ENCODE measurements at regions not wholly inside any gene's neighbourhood (a gene's known extent, or its start where the extent isn't known, plus 50 kb on each side); places are given as distances from the start of the nearest gene placed in this dataset.

DNA sequence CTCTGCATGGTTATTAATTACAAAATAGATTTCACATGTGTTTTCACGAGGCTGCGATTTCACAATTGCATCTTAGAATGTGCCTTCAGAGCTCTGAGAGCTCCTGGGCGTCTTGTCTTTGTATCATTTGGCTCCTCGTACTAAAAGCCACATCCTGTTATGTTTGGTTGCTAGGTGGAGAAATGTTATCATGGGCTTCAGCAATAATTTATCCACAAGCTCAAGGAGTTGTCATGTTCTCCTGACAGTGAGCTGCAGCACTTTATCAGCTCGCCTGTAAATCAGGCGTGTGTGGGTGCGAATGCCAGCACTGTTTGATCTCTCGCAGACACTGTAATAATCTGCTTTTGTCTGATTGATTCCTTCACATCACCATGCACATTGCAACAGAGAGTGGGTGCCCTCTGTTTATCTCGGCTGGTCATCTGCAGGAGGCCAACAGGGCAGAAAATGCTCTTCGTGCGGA is 218.6 kb upstream of the ZFP64 start:
- peak in 1 of 2 donors; percentile 28 for DNase-seq (ENCODE audit: low read depth in 2 of 2, low spot score in 1 of 2)

DNA sequence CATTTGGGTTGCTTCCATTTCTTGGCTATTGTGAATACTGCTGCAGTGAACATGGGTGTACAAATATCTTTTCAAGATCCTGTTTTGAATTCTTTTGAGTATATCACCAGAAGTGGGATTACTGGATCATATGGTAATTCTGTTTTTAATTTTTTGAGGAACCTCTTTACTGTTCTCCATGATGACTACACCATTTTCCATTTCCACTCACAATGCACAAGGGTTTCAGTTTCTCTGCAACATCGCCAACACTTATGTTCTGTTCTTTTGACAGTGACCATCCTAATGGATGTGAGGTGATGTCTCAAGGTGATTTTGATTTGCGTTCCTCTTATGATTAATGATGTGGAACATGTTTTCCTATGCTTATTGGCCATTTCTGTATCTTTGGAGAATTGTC is 214.4 kb upstream of the ZFP64 start:
- DNase-seq (ENCODE audit: low read depth in 2 of 2, low spot score in 1 of 2), result no peak

DNA sequence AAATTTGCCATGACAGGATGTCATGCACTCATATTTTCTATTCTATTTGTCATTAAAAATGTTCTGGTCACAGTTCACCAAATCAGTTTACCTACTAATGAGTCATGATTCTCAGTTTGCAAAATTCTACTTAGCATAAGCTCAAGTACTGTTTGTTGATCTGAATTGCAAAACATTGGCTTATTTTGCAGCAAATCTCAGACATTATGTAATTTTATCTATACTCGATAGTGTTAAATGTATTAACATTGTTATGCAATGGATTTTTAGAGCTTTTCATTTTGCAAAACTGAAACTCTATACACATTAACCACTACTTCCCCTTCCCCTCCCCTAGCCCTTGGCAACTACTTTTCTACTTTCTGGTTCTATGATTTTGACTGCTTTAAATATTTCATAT is 213.8 kb upstream of the ZFP64 start:
- DNase-seq (ENCODE audit: low read depth in 2 of 2, low spot score in 1 of 2), result no peak

DNA sequence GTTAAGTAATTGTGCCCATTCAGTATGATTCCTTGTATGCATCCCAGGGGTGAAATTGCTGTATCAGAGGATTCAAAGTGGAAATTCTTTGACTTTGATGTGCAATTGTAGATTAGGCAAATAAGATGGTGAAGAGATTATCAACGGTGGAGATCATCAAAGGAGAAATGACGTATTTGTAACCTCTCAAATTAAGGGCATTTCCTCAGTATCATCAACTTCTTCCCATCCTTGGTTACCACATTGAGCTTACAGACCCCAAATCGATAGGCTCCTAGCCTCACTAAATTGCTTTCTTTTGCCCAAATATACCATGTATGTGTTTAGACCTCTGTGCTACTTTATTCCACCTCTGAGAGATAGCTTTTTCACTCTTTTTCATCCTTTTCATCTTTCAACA is 213.1 kb upstream of the ZFP64 start:
- DNase-seq (ENCODE audit: low read depth in 2 of 2, low spot score in 1 of 2), result no peak

DNA sequence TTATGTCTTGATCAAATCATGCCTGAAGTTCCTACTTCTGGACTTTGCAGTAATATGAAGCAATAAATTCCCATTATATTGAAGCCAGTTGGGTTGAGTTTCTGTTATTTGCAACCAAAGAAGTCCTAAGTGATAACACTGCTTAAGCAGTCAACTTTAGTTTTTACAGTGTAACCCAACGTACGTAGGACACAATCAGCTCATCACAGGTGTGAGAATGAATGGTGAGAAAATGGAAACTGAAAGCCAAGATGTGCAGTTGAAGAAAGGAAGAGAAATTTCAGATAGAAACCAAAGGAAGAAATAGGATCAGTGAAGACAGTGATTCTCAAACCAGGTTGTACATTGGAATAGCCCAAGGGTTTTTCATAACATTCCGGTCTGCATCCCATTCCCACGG is 211.4 kb upstream of the ZFP64 start:
- DNase-seq (ENCODE audit: low read depth in 2 of 2, low spot score in 1 of 2), result no peak

DNA sequence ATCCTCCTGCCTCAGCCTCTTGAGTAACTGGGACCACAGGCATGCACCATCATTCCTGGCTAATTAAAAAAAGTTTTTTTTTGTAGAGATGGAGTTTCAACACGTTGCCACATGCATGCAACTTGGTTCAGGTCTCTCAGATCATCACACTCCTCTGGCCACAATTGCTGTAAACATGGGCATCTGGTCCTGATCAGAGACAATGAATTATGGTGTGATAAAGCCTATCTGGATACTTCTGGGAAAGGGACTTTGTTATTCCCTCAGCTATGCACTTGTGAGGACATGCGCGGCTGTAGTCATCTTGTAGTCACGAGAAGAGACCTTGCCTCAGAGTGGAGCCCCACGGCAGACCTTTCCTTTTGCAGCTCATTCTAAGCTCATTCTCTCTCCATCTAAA is 210.9 kb upstream of the ZFP64 start:
- no peak for DNase-seq (ENCODE audit: low read depth in 2 of 2, low spot score in 1 of 2)

DNA sequence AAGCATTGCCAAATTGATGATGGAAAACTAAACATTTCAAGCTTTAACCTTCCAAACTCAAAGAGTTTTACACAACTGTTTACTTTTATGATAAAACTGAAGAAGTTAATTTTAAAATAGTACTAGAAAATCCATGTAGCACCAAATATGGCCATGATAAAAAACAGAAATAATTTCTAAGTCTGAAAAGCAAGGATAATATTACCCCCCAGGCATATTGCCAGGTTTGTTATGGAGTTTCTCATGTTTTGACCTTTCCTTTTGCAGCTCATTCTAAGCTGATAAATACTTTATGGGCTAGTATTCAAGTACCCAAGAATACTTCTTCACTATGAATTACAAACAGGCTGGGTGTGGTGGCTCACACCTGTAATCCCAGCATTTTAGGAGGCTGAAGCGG is 209.9 kb upstream of the ZFP64 start:
- no peak for DNase-seq (ENCODE audit: low read depth in 2 of 2, low spot score in 1 of 2)

DNA sequence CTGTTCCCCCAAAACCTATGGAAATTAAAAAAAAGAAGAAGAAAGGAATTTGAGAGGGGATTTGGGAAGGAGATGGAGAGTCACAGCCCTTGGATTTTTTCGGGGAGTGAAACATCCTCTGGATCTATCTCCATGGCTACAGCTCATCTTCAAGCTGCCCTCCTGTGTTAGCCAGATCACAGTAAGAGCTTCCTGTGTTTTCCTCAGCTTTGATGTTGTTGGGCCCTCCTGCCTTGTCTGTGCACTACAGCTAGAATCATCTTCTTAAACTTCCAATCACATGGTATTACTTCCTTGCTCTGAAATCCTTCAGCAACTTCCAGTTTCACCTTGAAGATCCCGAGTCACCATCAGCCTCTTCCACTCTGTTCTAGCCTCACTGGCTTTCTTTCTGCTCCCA is 207.8 kb upstream of the ZFP64 start:
- no peak for DNase-seq (ENCODE audit: low read depth in 2 of 2, low spot score in 1 of 2)

DNA sequence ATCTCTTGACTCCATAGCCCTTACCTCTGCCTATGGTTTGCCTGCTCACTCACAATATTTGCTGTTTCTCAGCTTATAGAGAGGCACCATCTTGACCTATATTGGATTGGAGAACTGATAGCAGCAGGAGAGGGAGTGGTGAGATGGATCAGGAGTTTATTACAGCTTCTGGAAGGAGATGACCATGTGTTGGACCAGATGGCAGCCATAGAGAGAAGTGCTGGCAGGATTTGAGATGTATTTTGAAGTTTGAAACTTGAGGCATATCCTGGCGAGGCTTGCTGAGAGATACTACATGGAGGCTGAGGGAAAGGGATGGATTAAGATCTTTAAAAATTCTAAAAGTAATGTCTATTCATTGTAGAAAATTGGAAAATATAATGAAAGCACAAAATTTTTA is 198.0 kb upstream of the ZFP64 start:
- DNase-seq (ENCODE audit: low read depth in 2 of 2, low spot score in 1 of 2), result no peak

DNA sequence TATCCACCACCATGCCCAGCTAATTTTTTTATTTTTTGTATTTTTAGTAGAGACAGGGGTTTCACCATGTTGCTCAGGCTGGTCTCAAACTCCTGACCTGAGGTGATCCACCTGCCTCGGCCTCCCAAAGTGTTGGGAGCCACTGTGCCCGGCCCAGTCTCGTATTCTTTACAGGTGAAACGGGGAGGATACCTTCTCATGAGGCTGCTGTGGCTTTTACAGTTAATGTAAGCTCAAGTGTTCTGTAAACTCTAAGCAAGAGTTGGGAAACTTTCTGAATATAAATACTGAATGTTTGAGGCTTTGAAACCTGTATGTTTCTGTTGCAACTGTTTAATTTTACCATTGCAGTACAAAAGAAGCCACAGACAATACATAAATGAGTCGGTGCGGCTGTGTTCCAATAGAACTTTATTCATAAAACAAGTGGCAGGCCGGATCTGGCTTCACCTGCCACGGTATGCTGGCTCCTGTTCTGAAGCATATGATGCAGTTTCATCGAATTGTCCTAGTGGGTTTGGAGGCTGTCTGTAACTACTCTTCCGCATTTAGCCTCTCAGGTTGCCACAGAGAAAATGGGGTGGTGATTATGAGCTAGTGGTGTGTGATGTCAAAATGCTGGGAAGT is 192.5 kb upstream of the ZFP64 start:
- no peak for DNase-seq (ENCODE audit: low read depth in 2 of 2, low spot score in 1 of 2)

DNA sequence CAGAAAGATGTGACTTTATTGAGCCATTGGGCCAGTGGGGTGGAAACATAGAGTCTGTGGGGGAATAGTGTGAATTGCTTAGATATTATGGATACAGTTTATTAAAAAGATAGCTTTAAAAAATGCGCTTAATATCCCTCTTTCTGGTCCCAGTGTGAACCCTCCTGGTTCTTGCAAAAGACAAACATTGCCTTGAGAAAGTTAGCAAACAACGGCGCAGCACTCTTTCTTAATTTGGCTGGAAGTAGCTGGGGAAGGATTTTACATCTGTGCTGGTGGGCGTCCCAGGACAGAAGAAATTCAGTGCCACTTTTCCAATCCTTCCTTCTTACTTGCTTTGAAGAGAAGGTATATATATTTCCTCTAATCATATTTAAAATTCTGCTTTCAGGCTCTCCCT is 191.4 kb upstream of the ZFP64 start:
- no peak for DNase-seq (ENCODE audit: low read depth in 2 of 2, low spot score in 1 of 2)

DNA sequence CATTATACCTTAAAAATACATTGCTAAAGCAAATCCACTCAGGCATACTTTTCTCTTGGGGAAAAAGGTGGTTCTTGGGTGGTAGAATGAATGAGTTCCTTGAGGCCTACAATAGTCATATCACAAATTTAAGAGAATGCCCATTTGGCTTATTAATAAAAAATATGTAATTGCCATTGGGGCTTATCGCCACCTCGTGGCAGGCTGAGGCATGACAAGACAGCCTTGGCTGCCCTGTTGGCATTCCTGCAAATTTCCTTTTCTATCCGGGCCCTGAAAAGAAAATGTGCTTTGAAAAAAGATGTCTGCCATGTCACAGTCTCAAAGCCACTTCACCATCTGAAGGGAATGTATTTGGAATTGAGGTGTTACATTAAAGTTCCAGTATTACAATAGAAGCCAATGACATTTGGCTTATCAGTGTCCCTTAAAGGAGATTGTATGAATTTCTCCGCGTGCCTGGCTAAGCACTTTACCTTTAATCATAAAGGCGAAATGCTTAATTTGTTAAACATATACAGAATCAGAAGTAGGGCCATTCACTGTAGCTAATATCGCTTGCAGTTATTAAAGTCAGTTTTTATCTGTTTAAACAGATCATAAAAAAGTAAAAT is 188.3 kb upstream of the ZFP64 start:
- peak in 1 of 2 donors; percentile 6 for DNase-seq (ENCODE audit: low read depth in 2 of 2, low spot score in 1 of 2)

DNA sequence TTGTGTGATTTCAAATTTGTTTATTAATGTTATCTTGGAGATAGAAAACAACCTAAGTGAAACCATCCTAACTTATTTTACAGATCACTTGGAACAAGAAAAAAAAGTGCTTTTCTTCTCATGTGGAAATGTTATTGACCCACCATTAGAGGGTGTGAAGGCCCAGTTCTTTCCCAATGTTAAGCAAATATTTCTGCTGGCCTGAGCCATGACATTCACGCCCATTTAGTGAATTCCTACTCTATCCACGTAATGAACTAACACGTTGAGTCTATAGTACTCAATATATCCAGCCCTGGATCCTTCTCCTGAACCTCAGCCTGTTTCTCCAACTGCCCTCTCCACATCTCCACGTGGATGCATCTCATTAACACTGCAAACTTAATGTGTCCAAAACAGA is 180.6 kb upstream of the ZFP64 start:
- no peak for DNase-seq (ENCODE audit: low read depth in 2 of 2, low spot score in 1 of 2)

DNA sequence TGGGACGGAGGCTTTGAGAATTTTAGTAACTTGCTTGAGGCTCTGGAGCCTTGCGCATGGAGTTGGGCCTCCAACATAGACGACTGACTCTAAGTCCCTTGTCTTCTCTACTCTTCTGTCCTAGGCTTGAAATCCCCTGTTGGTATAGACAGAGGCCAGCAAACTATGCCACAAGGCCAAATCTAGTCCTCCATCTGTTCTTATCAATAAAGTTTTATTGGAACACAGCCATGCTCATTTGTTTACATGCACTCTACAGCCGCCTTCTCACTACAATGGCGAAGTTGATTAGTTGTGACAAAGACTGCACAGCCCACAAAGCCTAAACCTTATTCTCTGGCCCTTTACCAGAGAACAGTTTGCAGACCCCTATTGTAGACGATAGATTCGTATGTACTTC is 174.1 kb upstream of the ZFP64 start:
- no peak for DNase-seq (ENCODE audit: low read depth in 2 of 2, low spot score in 1 of 2)

DNA sequence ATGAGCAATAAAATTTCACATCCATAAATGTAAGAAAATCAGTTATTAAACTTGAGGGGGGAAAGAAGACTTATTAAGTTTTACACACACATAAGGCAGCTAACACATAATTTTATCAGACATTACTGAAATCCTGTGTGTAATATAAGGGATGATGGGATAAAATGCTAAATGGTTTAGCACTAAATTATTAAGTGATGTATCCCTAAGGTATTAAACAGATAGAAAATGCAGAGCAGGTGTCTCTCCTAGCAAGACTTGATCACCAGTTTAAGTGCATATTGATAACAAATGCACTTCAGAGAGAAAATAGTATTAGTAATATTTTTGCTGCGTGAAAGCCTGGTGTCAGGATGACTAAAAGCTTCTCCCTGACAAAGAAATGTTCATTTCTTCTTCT is 172.8 kb upstream of the ZFP64 start:
- no peak for DNase-seq (ENCODE audit: low read depth in 2 of 2, low spot score in 1 of 2)

DNA sequence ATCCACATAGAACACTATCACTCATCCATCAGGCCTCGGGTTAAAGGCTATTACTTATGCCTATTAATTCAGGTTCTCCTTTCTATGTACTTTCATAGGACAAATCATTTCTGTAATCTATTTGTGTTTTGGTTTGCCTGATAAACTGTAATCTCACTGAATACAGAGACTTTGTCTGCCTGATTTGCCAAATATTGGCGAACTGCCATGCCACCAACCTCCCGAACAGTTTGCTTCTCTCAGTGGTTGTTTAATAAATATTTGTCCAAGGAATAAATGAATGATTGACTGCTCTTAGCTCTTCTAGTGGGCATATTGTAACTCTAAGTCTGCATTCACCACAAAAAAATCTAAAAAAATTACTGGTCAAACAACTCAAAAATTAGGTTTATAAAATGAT is 170.1 kb upstream of the ZFP64 start:
- no peak for DNase-seq (ENCODE audit: low read depth in 2 of 2, low spot score in 1 of 2)

DNA sequence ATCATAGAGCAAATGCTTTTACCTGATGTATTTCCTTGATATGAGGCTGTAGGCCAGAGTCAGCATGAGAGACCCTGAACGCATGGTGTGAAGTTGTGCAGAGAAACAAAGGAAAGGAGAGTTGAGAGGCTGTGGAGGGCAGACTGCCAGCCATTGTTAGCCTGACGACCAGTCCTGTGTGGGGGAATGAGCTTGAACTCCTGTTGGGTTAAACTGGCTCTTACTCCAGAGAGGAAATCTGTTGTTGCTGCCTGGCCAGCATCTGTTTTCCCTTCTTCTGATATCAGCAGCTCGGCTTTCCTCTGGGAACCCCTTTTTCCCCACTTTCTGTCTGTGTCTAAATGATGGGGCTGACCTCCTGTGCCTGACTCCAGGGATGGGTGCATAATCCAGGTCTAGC is 158.2 kb upstream of the ZFP64 start:
- no peak for DNase-seq (ENCODE audit: low read depth in 2 of 2, low spot score in 1 of 2)

DNA sequence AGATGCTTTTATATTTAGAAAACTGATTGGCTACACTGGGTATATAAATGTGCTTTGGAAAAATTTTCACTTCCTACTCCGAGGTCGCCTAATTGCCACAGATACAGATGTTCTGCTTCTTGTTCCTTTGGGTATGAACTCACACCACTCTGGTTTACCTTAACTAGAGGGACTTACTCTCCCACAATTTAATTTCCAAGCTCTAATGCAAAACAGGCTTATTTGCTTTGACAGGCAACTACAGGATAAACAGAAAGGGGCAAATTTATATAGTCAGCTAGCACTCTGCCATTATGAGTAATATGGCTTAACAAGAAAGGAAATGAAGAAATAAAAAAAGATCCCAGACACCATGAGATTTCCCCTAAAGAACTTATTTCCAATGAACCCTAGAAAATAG is 156.9 kb upstream of the ZFP64 start:
- DNase-seq (ENCODE audit: low read depth in 2 of 2, low spot score in 1 of 2), result no peak

DNA sequence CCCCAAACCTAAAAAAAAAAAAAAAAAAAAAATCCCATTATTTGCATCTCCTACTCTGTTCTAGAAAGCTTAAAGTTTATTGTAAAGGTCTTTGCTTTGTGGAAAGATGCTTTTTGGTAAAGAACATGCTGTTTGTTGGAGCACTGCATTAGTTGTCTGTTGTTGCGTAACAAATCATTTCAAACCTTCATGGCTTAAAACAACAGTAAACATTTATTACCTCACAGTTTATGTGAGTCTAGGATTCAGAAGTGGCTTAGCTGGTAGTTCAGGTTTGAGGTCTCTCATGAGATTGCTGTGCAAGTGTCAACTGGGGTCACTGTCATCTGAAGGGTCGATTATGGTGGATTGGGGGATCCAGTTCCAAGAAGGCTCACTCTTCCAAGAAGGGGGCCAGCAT is 155.2 kb upstream of the ZFP64 start:
- DNase-seq (ENCODE audit: low read depth in 2 of 2, low spot score in 1 of 2), result no peak

DNA sequence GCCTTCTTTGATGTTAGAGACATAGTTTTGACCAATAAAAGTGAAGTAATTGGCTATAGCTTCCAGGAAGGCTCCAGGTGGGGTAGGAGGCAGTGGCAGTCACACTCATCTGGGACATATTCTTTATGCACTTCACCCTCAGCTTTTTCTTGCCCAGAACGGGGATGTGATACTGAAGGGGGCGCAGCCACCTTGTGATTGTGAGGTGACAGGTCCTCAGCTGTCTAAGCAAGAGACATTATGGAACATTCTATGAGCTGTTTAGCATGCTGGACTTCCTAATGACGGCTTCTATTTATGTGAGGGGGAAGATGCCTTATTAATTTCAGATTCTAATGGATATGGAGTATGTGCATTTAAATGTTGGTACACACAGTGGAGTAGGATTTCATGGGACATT is 151.3 kb upstream of the ZFP64 start:
- no peak for DNase-seq (ENCODE audit: low read depth in 2 of 2, low spot score in 1 of 2)

DNA sequence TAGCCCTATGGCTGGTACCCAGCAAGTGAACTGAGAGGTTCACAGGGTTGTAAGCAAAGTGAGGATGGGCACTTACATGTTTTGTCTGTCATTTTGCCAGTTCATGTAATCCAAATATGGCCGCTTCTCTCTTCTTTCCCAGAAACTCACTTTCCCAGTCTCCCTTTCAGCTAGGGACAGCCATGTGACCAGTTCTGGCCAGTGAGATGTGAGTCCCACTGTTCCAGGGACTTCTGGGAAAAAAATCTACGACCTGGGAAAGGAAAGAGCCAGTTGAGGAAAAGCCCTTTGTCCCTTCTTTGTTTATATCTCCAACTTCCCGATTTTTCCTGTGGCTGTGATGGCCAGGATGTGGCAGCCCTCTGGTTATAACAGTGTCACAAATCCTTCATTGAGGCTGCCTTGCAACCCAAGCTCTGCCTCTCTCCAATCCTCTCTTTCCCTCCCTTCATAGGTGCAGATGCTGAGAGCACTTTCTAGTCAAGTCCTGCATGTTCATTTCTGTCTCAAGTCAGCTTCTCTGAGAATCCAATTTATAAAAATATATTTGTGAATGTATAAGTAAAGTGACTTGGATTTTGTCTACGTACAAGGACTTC is 148.6 kb upstream of the ZFP64 start:
- no peak for DNase-seq (ENCODE audit: low read depth in 2 of 2, low spot score in 1 of 2)

DNA sequence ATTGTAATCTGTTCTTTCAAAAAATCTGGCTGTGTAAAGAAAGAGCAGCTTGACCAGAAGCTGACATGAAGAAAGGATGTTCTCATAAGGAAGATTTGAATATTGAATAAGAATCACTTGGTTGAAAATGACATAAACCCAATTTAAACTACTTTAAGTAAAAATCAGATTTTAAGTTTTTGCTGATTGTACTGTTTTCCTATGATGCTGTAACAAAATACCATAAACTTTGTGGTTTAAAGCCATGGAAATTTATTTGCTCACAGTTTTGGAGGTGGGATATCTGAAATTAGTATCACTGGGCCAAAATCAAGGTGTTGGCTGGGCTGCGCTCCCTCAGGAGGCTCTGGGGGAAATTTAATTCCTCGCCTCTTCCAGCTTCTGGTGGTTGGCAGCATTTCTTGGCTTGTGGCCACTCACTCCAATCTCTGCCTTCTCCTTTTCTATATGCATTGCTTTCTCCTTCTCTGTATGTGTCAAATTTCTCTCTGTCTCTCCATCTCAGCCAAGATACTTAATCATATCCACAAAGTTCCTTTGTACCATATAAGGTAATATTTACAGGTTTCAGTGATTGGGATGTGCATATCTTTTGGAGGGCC is 141.2 kb upstream of the ZFP64 start:
- DNase-seq (ENCODE audit: low read depth in 2 of 2, low spot score in 1 of 2), result no peak

DNA sequence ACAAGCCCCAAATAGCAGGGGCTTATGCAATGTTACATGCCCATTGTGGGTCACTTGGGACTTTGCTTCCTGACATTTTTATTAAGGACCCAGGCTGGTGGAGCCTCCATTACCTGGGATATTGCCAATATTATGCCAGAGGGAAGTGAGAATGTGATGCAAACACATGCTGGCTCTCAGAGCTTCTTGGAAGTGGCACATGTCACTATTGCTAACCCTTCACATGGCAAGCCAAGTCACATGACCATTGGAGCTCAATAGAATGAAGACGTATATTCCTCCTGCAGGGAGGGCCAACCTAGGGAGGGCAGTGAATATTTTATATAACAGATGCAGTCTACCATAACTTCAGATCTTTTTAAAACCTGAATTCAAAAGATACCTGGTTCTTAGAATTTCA is 140.7 kb upstream of the ZFP64 start:
- no peak for DNase-seq (ENCODE audit: low read depth in 2 of 2, low spot score in 1 of 2)
